ENCODE measurements at regions not wholly inside any gene's neighbourhood (a gene's known extent, or its start where the extent isn't known, plus 50 kb on each side); places are given as distances from the start of the nearest gene placed in this dataset.

DNA sequence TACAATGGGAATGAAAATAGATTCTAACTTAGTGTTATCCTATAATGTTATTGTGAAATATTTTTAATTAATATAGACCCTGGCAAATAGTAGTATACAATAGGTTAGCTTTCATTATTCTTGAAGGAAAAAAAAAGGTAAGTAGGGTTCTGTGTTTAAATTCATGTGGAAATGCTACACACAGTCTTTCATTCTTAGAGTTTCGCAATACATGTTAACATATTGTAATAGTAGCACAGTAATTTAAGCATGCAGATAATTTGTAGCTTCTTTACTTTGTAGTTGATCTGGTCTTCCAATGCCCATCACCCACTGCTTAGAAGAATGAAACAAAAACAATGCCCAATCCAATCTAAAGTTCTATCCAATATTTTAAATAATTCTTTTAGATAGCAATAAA is 54.8 kb upstream of the MSTN start:
- WGBS, 5 donors = 91 to 100% (median 97%) methylated on average over 1 of the region's 1 CpG
- intact Hi-C loops (cut with DNase I; ENCODE audit: low total_unique reads) = no loop called here
- TF ChIP-seq, protein P1, sequence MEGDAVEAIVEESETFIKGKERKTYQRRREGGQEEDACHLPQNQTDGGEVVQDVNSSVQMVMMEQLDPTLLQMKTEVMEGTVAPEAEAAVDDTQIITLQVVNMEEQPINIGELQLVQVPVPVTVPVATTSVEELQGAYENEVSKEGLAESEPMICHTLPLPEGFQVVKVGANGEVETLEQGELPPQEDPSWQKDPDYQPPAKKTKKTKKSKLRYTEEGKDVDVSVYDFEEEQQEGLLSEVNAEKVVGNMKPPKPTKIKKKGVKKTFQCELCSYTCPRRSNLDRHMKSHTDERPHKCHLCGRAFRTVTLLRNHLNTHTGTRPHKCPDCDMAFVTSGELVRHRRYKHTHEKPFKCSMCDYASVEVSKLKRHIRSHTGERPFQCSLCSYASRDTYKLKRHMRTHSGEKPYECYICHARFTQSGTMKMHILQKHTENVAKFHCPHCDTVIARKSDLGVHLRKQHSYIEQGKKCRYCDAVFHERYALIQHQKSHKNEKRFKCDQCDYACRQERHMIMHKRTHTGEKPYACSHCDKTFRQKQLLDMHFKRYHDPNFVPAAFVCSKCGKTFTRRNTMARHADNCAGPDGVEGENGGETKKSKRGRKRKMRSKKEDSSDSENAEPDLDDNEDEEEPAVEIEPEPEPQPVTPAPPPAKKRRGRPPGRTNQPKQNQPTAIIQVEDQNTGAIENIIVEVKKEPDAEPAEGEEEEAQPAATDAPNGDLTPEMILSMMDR (IDR thresholded peaks at IDR 0.05) = no peak
- no peak for TF ChIP-seq EP300 (IDR thresholded peaks at IDR 0.05)
- TF ChIP-seq POLR2AphosphoS5 (IDR thresholded peaks at IDR 0.05) = no peak
- TF ChIP-seq POLR2A (IDR thresholded peaks at IDR 0.05) = no peak

DNA sequence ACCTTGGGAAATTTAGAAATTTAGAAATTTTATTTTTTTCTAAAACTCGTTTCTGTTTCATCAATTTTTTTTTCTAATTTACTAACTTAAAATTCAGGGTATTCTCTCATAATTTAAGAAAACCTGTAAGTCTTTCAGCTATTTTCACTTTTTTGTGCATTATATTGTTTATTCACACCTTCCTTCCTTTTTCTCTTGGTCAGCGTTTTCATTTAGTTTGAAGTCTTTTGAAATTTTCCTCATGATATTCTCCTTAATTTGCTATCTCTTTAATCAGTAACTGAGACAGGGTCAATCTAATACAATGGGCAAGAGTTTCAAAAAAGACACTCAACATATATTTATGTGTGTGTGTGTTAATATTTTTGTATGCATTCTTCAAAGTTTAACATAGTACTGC is 50.5 kb upstream of the MSTN start:
- Histone ChIP-seq H3K4me3 (no peak overlapping the region), H3K4me1 (no peaks in the 10 kb centered on the region), H3K27me3 (no peaks in the 10 kb centered on the region), H3K9me3 (no peaks in the 10 kb centered on the region), H3K36me3 (no peaks in the 10 kb centered on the region), H3K27ac (no peak overlapping the region)
- intact Hi-C loops (cut with DNase I; ENCODE audit: low total_unique reads) = no loop called here
- WGBS, 5 donors = 90 to 96% (median 93%) methylated on average over 2 of the region's 2 CpGs
- DNase-seq = no peak
- TF ChIP-seq POLR2A (IDR thresholded peaks at IDR 0.05) (no peak), EP300 (IDR thresholded peaks at IDR 0.05) (no peak), POLR2AphosphoS5 (IDR thresholded peaks at IDR 0.05) (no peak)
- TF ChIP-seq, protein P1 (IDR thresholded peaks at IDR 0.05) = no peak

More for the DNA sequence above, 54.8 kb upstream of the MSTN start:
- Histone ChIP-seq H3K27me3 (no peaks in the 10 kb centered on the region), H3K36me3 (no peaks in the 10 kb centered on the region), H3K9me3 (no peaks in the 10 kb centered on the region), H3K4me1 (no peaks in the 10 kb centered on the region), H3K27ac (no peak overlapping the region), H3K4me3 (no peak overlapping the region)
- no peak for DNase-seq

All from stomach (tissue), 8 donors.